Astrocyte of the cerebellum (primary cell): ENCODE measurements at regions not wholly inside any gene's neighbourhood (a gene's known extent, or its start where the extent isn't known, plus 50 kb on each side); places are given as distances from the start of the nearest gene placed in this dataset.

Experiments
- DNase-seq: peaks from one replicate; pipeline ENCODE4 v3.0.0-alpha.2; 2011; ENCODE audit warnings: low read depth
- H3K4me3 ChIP-seq: 2 replicates; pipeline ENCODE4 v1.5.1; 2011; ENCODE audit warnings: mild to moderate bottlenecking, low read depth, low read length, moderate library complexity
- in situ Hi-C: cut with HindIII; loops from 2 replicates; pipeline ENCODE4 v1.10.0; 2017; ENCODE audit warnings: low sequenced_read_pairs
- TF ChIP-seq, protein P1 (sequence below): IDR thresholded peaks from 2 replicates; pipeline ENCODE4 v1.5.1; 2012; ENCODE audit warnings: low read length, low read depth, moderate library complexity, mild to moderate bottlenecking; ENCODE audit errors: missing control alignments

DNA sequence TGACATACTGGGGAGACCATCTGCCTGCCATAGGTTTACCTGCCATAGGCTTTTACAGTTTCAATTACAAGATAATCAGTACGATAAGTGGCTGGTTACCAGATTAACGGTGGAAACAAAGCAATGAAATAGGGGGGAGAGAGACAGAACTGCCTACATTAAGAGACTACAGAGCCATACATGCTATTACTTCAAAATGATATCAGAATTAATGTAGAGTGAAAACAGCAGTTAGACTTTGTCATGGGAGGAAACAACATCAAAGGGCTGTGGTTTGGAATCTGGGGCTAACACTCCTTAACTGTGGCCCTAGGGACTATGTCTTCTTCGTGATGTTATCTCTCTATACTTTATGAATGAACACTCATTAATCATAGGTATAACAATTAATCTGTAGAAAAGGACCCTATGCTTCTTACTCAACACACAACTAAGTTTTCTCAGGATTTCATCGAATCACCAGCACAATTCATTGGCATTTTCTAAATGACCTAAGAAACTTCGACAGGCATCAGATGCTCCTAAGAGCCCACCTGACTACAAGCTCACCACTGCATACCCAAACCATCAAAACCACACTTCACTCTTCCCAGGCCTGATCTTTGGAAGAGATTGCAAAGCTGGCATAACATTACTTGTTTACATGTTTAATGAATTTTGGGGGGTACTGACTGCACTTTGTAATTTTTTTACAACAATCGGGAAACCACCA, 475.6 kb upstream of the SOX5 start:
- in situ Hi-C loops = no loop called here
- H3K4me3 ChIP-seq = no peak overlapping the region
- TF ChIP-seq, protein P1, sequence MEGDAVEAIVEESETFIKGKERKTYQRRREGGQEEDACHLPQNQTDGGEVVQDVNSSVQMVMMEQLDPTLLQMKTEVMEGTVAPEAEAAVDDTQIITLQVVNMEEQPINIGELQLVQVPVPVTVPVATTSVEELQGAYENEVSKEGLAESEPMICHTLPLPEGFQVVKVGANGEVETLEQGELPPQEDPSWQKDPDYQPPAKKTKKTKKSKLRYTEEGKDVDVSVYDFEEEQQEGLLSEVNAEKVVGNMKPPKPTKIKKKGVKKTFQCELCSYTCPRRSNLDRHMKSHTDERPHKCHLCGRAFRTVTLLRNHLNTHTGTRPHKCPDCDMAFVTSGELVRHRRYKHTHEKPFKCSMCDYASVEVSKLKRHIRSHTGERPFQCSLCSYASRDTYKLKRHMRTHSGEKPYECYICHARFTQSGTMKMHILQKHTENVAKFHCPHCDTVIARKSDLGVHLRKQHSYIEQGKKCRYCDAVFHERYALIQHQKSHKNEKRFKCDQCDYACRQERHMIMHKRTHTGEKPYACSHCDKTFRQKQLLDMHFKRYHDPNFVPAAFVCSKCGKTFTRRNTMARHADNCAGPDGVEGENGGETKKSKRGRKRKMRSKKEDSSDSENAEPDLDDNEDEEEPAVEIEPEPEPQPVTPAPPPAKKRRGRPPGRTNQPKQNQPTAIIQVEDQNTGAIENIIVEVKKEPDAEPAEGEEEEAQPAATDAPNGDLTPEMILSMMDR = no peak
- DNase-seq = no peak

DNA sequence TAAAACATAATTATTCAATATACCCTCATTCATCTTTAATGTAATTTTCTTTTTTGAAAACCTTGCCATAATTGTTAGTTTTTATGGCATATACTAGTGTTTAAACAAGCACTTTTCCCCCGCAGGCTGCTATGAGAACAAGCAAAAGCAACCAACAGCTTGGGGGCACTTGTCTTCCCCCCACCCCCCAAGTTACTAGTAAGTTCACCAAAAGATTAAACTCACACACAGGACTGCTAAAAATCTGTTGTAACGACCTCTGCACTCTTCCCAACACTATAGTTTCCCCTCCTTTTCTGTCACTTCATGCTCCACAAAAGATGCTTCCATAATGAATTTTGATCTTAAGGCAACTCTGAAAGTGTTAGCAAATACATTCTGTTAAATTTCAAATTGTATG, 474.9 kb upstream of the SOX5 start:
- in situ Hi-C loops = no loop called here
- no peak for DNase-seq
- no peak overlapping the region for H3K4me3 ChIP-seq
- TF ChIP-seq, protein P1 = no peak

DNA sequence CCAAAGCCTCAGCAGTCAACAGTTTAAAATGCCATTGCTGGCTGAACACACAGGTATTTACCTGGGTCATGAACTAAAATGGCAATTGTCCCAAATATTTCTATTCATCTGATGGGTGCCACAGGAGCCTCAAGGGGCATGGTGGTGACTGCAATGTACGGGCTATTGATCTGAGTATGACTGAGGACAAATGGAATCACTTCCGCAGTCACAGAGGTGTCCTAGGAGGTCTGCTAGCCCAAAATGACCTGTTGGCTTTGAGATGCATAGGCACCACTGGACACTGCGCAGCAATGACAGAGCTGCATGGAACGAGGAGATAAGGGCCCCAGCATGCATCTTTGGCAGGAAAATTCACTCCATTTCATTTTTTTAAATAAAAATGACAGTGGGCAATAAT, 474.1 kb upstream of the SOX5 start:
- TF ChIP-seq, protein P1 = no peak
- DNase-seq = no peak
- no peak overlapping the region for H3K4me3 ChIP-seq
- in situ Hi-C loops = no loop called here

DNA sequence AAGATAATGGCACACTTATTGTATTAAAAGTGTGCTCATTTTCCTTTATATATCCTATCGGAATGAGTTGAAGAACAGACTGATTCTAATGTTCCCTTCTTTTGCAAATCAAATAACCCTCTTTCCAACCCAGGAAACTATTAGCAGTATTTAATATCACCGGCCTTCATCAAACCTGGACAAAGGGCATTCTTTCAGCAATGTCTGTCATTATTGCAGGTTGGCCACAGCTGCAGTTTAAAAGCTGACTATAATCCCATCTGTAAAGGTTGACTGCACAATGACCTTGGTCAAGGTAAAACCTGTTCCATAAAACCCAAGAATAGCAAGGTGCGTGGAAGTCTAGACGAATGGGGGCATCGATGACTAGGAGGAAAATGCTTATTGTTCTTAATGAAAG, 472.3 kb upstream of the SOX5 start:
- DNase-seq = no peak
- in situ Hi-C loops = no loop called here

DNA sequence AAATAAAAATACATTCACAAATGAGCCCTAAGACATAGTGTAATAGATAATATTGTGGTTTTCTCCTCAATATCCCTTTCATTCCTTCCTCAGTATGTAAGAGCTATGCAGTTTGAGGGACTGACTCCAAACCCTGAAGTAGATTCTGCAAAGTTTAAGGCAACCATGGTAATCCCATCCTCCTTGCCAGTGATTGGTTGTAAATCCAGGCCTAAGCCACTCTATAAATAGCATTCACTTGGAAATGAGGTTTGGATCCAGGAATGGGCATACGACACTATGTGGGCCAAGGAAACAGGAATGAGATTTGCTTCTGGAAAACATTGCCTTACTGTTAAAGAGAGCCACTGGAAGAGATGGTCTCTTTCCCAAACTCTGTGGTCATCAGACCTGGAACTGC, 468.7 kb upstream of the SOX5 start:
- TF ChIP-seq, protein P1 = no peak
- in situ Hi-C loops = no loop called here
- no peak for DNase-seq
- no peak overlapping the region for H3K4me3 ChIP-seq

More for the DNA sequence above, 472.3 kb upstream of the SOX5 start:
- H3K4me3 ChIP-seq = no peak overlapping the region
- TF ChIP-seq, protein P1 = no peak

DNA sequence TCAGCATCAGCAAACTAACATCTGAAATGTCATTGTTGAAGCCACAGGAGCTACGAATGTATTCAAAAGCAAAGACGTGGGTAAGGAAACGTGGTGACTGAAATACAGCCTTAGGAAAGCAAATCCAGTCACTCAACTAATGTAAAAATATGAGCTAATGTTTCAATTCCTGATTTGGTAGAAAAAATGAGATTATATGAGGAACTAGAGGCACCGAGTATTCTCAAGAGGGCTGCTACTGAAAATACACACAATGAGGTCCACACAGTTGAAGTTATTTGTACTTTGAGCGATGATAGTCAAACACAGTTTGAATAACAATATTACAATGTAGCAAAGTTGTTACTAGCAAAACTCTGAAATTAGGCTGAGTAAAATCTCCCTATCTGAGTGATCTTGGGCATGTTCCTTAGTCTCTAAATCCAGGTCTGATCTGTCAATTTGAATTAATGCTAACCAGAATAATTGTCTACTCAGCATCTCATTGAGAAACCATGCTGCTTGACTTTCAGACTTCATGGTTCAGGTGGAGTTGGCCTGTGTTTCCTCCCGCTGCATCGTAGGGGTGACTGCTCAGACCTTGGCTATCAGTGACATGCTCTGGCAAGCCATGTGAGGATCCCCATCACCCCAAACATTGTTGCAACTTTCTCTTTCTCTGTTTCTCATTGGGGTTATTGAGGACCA, 467.1 kb upstream of the SOX5 start:
- TF ChIP-seq, protein P1 = no peak
- in situ Hi-C loops = no loop called here
- no peak overlapping the region for H3K4me3 ChIP-seq
- no peak for DNase-seq
